Cerebellar nuclear complex (tissue), 1 donor: ENCODE measurements at regions not wholly inside any gene's neighbourhood (a gene's known extent, or its start where the extent isn't known, plus 50 kb on each side); places are given as distances from the start of the nearest gene placed in this dataset.

Experiments used
- DNase-seq, 2 experiments: peaks; one replicate each; lab custom pipeline; 2025; lab: John Stamatoyannopoulos, UW

GRCh38 chr9:89766991-89767390 lies 162.2 kb downstream of the GADD45G start:
- DNase-seq: no peak

- no peak for DNase-seq
Observed at GRCh38 chr9:89768051-89768450, 163.2 kb downstream of the GADD45G start.

DNA sequence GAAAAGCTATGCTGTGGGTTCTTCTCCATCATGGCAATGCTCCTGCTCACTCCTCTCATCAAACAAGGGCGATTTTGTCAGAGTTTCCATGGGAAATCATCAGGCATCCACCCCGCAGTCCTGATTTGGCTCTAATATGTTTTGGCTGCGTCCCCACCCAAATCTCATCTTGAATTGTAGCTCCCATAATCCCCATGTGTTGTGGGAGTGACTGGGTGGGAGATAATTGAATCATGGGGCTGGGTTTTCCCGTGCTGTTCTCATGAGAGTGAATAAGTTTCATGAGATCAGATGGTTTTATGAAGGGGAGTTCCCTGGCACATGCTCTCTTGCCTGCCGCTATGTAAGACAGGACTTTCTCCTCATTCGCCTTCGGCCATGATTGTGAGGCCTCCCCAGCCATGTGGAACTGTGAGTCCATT lies 163.8 kb downstream of the GADD45G start:
- DNase-seq: no peak

DNA sequence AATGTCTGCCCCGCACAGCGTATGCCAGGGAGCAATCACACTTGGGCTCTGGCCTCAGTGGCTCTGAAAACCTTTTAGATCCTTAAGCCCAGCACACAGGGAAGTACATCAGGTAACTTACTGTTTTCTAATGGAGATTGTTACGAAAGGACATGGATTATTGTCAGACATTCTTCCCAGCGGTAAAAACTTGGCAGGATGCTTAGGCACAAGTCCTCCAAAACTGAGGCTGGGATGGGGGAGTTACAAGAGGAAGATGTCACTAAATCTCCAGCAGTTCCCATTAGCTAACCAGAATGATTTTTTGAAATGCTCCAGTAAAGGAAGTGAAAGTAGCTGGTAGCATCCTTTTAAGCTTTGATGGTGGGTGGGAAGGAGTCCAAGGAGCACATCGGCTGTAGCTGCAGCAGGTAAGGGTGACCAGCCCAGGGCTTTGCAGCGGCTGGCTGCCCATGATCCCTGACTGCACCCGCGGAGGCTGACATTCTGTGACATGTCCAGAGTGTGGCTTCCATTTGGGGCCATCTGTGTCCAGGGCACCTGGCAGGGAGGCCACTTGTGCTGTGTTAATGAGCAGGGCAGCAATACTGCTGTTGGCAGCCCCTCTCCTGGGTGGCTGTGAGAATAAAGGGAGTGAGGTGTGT lies 165.8 kb downstream of the GADD45G start:
- no peak for DNase-seq

DNA sequence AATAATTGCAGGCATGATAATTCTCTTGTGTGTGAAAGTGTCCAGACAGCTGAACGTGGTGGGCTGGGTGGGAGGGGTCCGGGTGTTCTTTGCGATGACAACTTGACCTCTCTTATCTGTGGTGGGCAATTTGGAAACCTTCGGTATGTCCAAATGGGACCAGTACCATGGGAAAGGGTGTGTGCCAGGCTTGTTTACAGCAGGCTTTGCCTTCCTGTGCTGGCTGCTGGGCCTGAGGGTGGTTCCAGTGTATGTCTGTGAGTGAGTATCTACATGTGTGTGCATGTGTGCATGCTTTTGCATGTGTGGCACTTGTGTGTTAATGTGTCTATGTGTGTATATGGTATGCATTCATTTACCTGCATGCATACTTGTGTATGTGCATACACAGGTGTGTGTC lies 166.4 kb downstream of the GADD45G start:
- DNase-seq: no peak

- no peak for DNase-seq
Observed at GRCh38 chr9:89773170-89773569, 168.4 kb downstream of the GADD45G start.

DNA sequence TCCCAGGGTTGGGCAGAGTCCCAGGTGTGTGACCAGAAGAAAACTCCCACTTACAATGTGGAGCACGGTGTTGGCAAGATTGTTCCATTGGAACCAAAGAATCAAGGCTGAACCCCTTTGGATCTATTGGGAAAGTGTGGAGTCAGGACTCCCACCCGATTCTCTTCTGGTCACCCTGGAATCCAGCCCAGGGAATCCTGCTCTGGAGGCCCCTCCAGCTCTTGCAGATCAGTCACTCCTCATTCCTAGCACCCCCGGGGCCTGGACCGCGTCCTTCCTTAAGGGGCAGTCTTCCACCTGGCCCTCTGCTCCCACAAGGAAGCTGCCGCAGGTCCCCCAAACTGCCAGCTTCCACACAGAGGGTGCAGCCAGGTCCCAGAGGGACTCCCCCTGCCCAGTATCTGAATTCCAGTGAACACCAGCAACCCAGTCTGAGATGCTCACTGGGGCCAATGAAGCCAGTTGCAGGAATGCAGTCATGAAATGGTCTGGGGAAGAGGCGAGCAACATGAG lies 170.1 kb downstream of the GADD45G start:
- no peak for DNase-seq

DNA sequence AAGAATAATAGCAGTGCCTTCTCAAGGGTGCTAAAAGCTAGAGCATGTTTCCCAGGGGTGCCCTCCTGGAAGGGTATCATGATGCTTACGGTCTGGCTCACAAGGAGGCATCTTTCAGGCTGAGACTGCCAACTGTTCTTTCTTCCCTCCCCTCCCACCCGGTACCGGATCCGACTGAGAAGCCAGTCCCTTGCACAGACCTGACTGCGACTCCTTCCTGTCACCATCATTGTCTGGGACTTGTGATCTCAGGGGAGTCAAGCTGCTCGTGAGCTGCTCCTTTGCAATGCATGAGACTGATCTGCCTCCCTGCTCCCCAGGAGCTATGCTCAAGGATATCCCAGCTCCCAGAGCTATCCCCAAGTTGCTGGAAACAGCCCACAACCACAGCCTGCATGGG lies 170.8 kb downstream of the GADD45G start:
- DNase-seq: no peak

GRCh38 chr9:89776795-89777525 lies 172.1 kb downstream of the GADD45G start:
- DNase-seq: no peak

DNA sequence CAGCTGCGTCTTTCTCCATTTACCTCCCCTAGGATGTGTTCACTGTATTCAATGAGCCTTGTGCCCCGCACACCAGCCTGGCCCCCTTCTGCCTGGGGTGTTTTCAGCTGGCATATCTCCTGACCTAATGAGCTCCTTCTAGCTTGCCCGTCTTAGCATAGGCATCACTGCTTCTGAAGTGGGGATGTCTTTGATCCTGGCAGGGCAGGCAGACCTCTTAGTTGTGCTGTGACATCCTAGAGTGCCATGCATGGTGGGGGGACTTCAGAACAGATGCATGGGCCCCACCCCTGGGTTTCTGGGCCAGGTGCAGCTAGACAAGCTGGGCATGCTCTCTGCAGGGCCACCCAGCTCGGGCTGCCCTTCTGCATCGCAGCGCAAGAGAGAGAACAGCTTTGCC lies 172.7 kb downstream of the GADD45G start:
- DNase-seq: no peak

DNA sequence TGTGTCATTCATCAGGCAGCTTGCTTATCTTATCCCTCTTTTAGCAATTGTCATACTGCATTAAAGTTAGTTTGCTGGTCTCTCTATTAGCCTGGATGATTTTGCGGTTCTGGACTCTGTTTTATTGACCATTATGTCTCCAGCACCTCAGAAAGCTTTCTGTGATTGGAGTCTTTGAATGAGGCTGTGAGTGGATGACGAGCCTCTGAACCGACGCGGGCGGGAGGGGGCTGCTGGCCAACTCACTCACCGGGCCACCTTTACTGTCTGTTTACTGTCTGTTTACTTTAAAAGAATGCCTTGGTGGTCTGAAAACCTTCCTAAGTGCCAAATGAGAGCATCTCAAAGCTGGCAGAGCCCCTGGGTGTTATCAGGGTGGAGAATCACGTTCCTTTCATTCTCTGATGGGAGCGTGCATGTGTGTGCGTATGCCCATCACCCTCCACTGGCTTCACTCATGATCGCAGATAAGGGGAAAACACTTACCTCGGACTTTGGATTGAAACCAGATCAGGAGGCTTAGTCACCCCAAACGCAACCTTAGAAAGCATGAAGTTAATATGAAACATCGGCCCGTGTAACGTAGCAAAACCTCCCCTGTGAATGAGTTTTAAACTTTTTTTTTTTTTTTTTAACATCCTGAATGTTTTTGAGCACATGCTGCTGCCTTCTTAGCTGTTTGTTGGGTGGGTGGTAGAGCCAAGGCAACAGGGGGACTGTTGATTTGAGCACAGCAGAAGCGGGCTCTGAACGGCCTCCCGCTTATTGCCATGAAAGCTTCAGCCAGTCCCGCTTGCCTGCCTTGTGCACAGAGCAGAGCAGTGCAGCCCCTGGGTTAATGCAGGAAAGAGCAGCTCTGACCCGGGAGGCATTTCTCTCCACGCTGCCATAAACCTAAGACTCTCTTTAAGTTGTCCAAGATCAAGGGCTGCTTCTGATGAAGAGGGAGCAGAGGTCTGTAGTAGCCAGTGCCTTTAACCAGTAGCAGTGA lies 173.6 kb downstream of the GADD45G start:
- no peak for DNase-seq

GRCh38 chr9:89779405-89780203 lies 174.8 kb downstream of the GADD45G start:
- DNase-seq: no peak

- DNase-seq: no peak
Observed at GRCh38 chr9:89780959-89781358, 176.1 kb downstream of the GADD45G start.

GRCh38 chr9:89781838-89782540 lies 177.2 kb downstream of the GADD45G start:
- no peak for DNase-seq

DNA sequence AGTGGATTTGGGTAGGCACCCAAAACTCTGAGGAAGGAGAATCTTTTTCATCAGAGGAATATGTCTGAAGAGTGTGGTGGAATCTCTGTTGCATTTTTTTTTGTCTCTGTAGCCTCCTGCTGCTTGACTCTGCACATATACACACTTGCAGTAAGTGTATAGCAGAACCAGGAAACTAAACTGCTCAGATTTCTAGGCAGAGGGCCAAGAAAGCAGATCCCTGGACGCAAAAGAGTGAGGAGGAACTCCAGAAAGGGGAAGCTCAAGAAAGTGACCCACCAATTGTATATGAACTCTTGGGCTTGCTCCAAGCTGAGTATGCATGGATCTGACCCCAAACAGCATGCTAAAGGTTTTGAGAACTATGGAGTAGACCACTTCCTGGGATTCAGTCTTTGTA lies 181.8 kb downstream of the GADD45G start:
- DNase-seq: no peak

DNA sequence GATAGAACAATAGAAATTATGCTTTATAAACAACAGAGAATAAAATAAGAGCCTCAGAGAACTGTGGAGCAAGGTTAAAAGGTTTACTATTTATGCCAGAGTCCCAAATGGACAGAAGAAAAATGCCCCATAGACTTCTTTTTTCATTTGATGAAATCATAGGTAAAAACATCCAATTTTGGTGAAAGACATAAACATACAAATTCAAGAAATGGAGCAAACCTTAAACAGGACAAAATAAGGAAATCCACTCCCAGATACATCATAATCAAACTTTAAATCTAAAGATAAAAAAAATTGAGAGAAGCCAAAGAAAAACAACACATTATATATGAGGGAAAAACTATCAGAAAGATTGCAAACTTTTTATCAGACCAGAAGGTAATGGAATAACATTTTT lies 182.8 kb downstream of the GADD45G start:
- no peak for DNase-seq

- no peak for DNase-seq
Observed at GRCh38 chr9:89788434-89788833, 183.6 kb downstream of the GADD45G start.

GRCh38 chr9:89789922-89790510 lies 185.2 kb downstream of the GADD45G start:
- no peak for DNase-seq

GRCh38 chr9:89790542-89791109 lies 185.8 kb downstream of the GADD45G start:
- no peak for DNase-seq

- no peak for DNase-seq
Observed at GRCh38 chr9:89791754-89792153, 186.9 kb downstream of the GADD45G start.
